Loucy (cell line): ENCODE measurements at regions not wholly inside any gene's neighbourhood (a gene's known extent, or its start where the extent isn't known, plus 50 kb on each side); places are given as distances from the start of the nearest gene placed in this dataset.

Source experiments
- EZH2phosphoT487 ChIP-seq: fragments of 200-600 bp; IDR thresholded peaks from 2 replicates; pipeline ENCODE4 v1.6.1; 2018; ENCODE audit warnings: antibody characterized with exemption, mild to moderate bottlenecking, moderate library complexity, borderline replicate concordance
- TF ChIP-seq, protein P1 (sequence below): fragments of 200-600 bp; sonication (generic); conservative IDR thresholded peaks from 2 replicates; pipeline ENCODE4 v1.5.1; 2014; ENCODE audit warnings: mild to moderate bottlenecking, antibody characterized with exemption, low read length

DNA sequence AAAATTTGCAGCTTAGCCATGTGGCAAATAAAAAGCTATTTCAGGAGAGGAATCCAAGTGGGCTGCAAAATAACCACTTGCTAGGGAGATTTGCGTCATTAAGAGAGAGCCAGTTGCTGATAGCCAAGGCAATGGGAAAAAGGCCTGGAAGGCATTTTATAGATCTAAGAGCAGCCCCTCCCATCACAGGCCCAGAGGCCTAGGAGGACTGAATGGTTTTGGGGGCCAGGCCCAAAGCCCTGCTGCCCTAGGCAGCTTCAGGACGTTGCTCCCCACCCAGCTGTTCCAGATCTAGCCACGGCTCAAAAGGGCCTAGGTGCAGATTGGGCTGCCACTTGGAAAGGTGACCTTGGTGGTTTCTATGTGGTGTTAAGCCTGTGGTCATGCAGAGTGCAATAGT is 169.0 kb downstream of the AASDHPPT start:
- TF ChIP-seq, protein P1, sequence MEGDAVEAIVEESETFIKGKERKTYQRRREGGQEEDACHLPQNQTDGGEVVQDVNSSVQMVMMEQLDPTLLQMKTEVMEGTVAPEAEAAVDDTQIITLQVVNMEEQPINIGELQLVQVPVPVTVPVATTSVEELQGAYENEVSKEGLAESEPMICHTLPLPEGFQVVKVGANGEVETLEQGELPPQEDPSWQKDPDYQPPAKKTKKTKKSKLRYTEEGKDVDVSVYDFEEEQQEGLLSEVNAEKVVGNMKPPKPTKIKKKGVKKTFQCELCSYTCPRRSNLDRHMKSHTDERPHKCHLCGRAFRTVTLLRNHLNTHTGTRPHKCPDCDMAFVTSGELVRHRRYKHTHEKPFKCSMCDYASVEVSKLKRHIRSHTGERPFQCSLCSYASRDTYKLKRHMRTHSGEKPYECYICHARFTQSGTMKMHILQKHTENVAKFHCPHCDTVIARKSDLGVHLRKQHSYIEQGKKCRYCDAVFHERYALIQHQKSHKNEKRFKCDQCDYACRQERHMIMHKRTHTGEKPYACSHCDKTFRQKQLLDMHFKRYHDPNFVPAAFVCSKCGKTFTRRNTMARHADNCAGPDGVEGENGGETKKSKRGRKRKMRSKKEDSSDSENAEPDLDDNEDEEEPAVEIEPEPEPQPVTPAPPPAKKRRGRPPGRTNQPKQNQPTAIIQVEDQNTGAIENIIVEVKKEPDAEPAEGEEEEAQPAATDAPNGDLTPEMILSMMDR: no peak
- no peak for TF ChIP-seq EZH2phosphoT487
